GM19324 (cell line): ENCODE measurements at regions not wholly inside any gene's neighbourhood (a gene's known extent, or its start where the extent isn't known, plus 50 kb on each side); places are given as distances from the start of the nearest gene placed in this dataset.
A peak's percentile ranks its signal among the peaks of the same experiment; 100 is the strongest.

Experiments used
- ATAC-seq: cut with Tn5 transposase; IDR thresholded peaks from one replicate; pipeline ENCODE4 v1.9.1; 2021; ENCODE audit warnings: mild to moderate bottlenecking, moderate library complexity; ENCODE audit not compliant: unreplicated experiment, low FRiP score

DNA sequence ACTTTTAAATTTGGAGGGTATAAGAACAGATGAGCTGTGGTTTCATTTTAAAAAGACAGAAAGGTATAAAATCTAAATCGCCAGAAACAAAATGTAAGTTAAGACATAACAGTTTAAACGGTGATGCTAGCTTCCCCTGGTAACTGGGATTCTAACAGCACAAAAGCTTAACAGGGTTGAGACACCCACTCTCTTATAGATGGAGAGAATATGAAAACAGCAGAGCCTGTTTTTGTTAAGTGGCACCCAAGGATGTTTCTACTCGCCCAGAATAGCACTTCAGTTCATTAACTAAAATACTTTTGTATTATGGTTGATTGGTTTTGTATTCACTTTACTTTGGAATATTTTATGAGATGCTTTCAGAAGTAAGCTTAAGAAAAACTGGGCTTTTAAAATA is 151.9 kb upstream of the RND3 start:
- no peak for ATAC-seq

GRCh38 chr2:150631236-150631821 is 143.9 kb upstream of the RND3 start:
- no peak for ATAC-seq

DNA sequence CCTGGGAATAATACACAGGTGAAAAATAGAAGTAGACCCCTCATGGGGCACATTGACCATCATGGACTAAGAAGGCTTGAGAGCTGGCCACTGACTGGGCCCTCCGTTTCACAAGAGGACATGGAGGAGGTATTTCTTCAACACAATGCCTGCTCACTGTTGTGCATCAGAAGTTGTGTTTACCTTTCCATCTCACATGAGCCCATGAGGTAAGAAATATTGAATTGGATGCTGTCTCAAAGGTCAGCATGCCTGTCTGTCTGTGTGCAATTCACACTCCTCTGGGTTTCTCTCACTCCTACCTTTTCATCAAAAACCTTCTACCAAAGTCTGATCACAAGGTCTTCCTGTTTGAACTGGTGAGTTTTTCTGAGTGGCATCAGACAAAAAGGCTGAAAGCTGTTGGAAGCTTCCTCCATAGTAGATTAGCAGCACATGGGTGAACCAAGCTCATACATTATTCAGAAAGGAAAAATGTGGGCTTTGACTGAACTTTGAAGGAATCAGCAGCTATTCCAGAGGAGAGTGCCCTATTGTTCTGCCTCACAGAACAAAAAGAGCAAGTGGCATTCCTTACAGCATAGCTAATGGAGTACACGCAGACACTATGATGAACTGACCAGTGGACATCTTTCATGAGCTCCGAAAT is 143.2 kb upstream of the RND3 start:
- no peak for ATAC-seq

DNA sequence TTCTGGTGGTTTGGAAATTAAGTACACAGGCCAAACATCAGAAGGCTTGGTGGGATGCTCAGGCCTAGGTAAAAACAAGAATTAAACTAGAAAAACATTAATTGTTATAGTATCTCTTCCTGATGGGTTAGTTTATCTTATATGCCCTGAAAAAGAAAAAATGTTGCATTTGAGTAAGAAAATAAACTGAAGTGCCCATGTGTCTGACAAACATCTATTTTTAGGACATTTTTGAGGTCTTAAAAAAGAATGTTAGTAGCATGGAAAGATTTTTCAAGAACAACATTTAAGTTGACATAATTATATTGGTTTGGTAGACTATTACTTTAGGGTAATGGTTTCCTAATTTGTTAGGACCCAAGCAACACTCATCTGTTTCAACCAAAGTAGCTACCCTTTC is 140.1 kb upstream of the RND3 start:
- ATAC-seq, result no peak

GRCh38 chr2:150626934-150627411 is 139.5 kb upstream of the RND3 start:
- no peak for ATAC-seq

DNA sequence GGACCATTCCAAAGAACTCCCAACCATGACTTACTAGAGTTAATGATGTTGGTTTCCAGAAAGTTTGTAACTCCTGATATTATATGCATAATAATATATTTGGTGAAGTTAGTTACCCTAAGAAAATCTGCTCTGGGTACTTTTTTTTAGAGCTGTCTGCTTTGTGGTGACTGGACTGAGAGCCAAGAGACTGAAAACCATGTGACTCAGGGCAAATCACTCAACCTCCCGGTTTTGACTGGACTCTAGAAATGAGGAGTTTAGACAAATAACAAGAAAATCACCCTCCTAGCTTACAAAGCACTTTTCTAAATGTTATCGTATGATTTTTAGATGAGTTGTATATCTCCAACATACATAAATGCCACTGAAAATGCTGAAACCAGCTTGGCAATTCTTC is 138.3 kb upstream of the RND3 start:
- ATAC-seq, result no peak

DNA sequence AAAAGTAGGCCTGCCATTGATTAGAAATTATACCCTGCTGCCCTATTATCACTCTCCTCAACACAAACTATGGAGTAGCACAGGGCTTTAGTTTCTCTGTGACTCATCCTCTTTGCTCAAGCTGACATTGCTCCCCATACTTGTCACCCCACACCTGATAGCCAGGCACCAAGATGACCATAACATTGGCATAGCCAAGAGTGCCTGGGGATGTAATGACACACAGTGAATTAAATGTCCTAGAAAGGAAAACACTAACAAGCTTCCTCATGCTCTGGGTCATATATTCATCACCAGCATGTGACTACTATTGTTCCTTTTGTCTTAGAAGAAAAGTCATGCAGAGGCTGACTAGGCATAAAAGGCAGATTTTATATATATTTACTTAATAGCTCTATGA is 137.8 kb upstream of the RND3 start:
- no peak for ATAC-seq

GRCh38 chr2:150624001-150624401 is 136.5 kb upstream of the RND3 start:
- peak; percentile 55 for ATAC-seq

DNA sequence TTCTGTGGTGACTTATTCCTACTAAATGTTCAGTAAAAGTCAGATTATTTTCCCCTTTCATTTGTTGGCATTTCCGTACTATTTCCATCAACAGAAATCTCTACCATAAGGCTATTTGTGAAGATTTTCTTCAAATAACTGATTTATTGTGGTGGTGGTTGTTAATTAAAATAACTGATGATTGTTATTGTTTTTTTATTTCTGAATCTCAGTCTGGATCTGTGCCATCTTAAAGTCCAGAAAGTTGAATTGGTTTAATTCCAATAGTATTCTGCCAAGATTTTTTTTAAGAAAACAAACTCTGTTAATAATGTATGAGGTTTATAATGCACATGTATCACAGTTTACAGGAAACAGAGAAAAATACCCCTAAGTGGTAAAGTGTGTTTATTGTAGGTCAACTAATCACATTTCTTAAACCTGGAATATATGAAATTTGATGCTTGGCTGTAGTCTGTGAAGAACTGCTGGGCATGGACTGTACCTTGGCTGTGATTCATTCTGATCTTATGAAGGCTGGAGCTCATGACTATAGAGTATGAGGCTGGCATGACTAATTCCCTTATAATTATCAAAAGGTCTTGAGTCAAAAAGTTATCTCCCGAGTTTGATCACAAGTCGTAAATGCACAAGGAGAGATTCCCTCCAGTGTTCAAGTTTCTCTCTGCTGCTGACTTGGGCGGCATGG is 134.2 kb upstream of the RND3 start:
- no peak for ATAC-seq

DNA sequence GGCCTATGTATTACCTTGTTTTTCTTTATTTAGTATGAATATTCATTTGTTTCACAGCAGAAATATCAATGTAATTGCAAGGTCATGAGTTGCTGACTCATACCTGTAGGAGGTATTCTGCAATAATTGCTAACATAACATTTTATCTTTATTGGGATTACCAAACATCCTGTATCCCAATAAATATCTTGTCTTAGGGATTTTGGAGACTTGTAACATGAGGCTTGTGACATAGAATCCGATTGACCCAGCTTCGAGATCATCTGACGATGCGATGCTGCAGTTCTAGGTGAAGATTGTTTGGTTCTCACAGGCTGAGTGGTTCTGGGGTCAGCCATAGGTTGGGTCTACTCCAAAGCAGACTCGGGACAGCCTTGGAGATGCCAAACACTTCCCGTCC is 133.4 kb upstream of the RND3 start:
- no peak for ATAC-seq

DNA sequence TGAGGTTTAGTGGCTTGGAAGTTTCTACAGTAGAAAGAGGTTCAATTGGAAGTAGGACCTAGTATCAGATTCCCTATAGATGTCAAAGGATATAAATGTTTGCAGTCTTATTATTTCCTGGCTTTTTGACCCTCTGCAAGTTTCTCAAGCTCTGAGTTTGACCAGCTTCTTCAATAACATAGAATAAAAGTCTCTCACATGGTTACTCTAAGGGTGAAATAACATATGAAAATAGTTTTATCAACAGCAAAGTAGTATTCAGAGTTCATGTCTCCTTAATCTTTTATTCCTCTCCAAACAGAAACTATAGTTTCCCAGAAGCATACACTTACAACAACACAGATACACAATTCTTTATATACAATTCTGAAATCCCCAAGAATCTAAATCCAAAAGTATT is 132.9 kb upstream of the RND3 start:
- no peak for ATAC-seq

- no peak for ATAC-seq
These were observed 132.3 kb upstream of the RND3 start for GRCh38 chr2:150619607-150620330.

DNA sequence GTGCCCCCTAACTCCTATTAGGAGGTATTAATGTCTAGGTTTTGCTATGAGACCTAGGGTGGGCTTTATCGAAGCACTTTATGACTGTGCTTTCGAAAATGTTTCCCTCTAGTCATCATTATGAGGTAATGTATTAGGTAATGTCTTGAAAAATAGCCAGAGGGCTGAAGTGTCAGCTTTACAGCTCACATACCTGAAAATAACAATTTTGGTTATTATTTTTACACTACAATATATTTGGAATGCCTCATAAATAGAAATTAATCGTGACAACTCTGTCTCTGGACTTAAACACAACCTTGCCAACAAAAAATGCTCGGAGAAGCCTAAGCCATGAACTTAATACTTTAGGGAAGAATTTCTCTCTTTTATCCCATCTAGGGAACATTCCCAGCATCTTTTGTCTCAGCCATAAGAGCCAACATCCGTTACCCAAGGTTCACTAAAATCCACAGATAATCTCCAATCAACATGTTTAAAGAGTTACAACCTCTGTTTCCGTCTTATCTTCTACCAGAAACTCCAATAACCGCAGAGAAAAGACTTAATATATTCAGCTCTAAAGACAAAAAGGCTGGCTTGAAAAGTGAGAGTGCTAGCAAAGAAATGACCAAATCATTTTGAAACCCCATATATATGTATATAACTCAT is 130.9 kb upstream of the RND3 start:
- no peak for ATAC-seq

GRCh38 chr2:150617351-150617978 is 130.0 kb upstream of the RND3 start:
- no peak for ATAC-seq

DNA sequence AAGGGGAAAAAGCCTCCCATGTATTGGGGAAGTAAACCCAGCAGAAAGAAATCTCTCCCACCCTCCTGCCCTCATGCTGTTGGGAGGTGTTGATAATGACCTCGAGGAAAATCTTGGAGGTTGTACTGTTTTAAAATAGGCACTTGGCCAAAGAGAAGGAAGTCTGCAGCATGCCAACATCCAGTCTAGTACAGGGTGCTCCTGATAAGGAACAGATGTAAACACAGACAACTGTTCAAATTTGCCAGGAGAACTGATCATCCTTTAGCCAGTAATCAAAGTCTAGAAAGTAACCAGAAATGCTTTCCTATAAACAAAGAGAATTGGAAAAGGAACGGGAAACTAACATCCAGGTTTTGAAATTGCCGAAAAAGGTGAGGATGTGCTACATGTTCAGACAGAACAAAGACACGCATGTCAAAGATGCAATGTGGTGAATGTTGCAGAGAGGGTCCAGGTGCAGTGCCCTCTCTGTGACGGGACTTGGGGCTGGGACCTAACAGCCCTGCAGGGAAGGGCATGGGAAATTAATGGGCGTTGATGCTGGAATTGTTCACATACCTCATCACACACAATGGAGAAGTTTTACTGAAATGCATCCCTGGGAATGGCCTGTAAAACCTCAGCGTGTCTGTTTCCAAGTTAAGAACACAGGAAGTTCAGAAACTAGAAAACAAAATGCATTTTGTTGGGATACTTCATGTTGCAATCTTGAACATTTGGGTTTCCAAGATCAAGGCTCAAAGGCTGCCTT is 125.7 kb upstream of the RND3 start:
- no peak for ATAC-seq

- no peak for ATAC-seq
These were observed 123.3 kb upstream of the RND3 start for GRCh38 chr2:150610670-150611279.

- no peak for ATAC-seq
These were observed 122.5 kb upstream of the RND3 start for GRCh38 chr2:150609831-150610582.

- no peak for ATAC-seq
These were observed 120.9 kb upstream of the RND3 start for GRCh38 chr2:150608341-150608740.
